ENCODE measurements at regions not wholly inside any gene's neighbourhood (a gene's known extent, or its start where the extent isn't known, plus 50 kb on each side); places are given as distances from the start of the nearest gene placed in this dataset.

- H3K27ac ChIP-seq = no peak overlapping the region
- intact Hi-C loops (cut with DNase I) = no loop called here
- peaks cover under 1% of the 10 kb centered on the region for H3K9me3 ChIP-seq
- DNase-seq (no peak), ATAC-seq (no peak)
- H3K27me3 ChIP-seq (ENCODE audit: insufficient read depth in 3 of 3, low read length in 2 of 3) = peaks cover 0 to 2% (median 0%) of the 10 kb centered on the region in 3 donors
- H3K4me3 ChIP-seq = no peak overlapping the region
- no peaks in the 10 kb centered on the region for H3K4me1 ChIP-seq
- H3K36me3 ChIP-seq (ENCODE audit: insufficient read depth in 1 of 2, low read depth in 1 of 2) = no peaks in the 10 kb centered on the region
- 62 to 80% (median 70%) methylated on average over 4 of the region's 4 CpGs for WGBS, 3 donors
- TF ChIP-seq, protein P1, sequence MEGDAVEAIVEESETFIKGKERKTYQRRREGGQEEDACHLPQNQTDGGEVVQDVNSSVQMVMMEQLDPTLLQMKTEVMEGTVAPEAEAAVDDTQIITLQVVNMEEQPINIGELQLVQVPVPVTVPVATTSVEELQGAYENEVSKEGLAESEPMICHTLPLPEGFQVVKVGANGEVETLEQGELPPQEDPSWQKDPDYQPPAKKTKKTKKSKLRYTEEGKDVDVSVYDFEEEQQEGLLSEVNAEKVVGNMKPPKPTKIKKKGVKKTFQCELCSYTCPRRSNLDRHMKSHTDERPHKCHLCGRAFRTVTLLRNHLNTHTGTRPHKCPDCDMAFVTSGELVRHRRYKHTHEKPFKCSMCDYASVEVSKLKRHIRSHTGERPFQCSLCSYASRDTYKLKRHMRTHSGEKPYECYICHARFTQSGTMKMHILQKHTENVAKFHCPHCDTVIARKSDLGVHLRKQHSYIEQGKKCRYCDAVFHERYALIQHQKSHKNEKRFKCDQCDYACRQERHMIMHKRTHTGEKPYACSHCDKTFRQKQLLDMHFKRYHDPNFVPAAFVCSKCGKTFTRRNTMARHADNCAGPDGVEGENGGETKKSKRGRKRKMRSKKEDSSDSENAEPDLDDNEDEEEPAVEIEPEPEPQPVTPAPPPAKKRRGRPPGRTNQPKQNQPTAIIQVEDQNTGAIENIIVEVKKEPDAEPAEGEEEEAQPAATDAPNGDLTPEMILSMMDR (IDR thresholded peaks at IDR 0.05) = no peak
Observed at GRCh38 chr4:77232653-77233052, 75.6 kb downstream of the CCNG2 start.

DNA sequence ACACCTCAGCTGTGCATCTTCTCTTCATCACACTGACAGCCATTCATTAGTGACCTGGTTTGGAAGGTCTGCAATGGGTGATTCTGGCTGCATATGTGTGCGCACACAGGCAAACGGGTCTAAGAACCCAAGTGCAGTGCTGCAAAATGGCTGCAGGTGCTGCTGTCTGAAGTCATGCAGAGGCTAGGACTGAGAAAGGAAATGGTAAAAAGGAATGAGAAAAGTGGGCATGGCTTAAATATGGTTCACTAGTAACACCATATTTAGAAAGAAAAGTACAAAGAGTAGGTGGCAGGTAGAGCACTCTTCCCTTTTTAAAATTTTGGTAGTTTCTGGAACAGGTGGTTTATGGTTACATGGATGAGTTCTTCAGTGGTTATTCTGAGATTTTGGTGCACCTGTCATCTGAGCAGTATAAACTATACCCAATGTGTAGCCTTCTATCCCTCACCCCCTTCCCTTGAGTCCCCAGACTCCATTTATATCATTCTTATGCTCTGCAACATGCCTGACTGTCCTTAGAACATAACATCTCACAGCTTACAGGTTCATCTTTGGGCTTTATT is 78.4 kb downstream of the CCNG2 start:
- intact Hi-C loops (cut with DNase I) = no loop called here
- DNase-seq (no peak), ATAC-seq (no peak)
- Histone ChIP-seq H3K27ac (no peak overlapping the region), H3K36me3 (ENCODE audit: insufficient read depth in 1 of 2, low read depth in 1 of 2) (no peaks in the 10 kb centered on the region), H3K9me3 (no peaks in the 10 kb centered on the region), H3K27me3 (ENCODE audit: insufficient read depth in 3 of 3, low read length in 2 of 3) (no peaks in the 10 kb centered on the region), H3K4me3 (no peak overlapping the region), H3K4me1 (no peaks in the 10 kb centered on the region)
- TF ChIP-seq, protein P1 (IDR thresholded peaks at IDR 0.05) = no peak
- WGBS, 3 donors = 65 to 87% (median 73%) methylated on average over 2 of the region's 2 CpGs

GRCh38 chr4:77236806-77237205 is 79.8 kb downstream of the CCNG2 start:
- TF ChIP-seq, protein P1 (IDR thresholded peaks at IDR 0.05) = no peak
- no peaks in the 10 kb centered on the region for H3K27me3 ChIP-seq (ENCODE audit: insufficient read depth in 3 of 3, low read length in 2 of 3)
- 72 to 85% (median 78%) methylated on average over 3 of the region's 3 CpGs for WGBS, 3 donors

GRCh38 chr4:77240469-77241066 is 83.6 kb downstream of the CCNG2 start:
- H3K27me3 ChIP-seq (ENCODE audit: insufficient read depth in 3 of 3, low read length in 2 of 3) = no peaks in the 10 kb centered on the region
- TF ChIP-seq, protein P1 (IDR thresholded peaks at IDR 0.05) = peak; percentile 60
- H3K36me3 ChIP-seq (ENCODE audit: insufficient read depth in 1 of 2, low read depth in 1 of 2) = no peaks in the 10 kb centered on the region
- ATAC-seq (peak; percentile 56 to 68 (median 58)), DNase-seq (peak; percentile 31 to 67)
- no peak overlapping the region for H3K27ac ChIP-seq
- no peak overlapping the region for H3K4me3 ChIP-seq
- 26 to 36% (median 35%) methylated on average over 10 of the region's 10 CpGs for WGBS, 3 donors
- intact Hi-C loops (cut with DNase I) = loop anchor here in 1 of 2 donors (2.0 to 5.0 kb wide), 2 partner anchors 118 to 192 kb away; no protein-coding TSS in a partner anchor
- no peaks in the 10 kb centered on the region for H3K9me3 ChIP-seq
- H3K4me1 ChIP-seq = no peaks in the 10 kb centered on the region

More at GRCh38 chr4:77236806-77237205, 79.8 kb downstream of the CCNG2 start:
- intact Hi-C loops (cut with DNase I) = no loop called here
- DNase-seq = no peak
- Histone ChIP-seq H3K27ac (no peak overlapping the region), H3K9me3 (no peaks in the 10 kb centered on the region), H3K4me3 (no peak overlapping the region), H3K4me1 (no peaks in the 10 kb centered on the region), H3K36me3 (ENCODE audit: insufficient read depth in 1 of 2, low read depth in 1 of 2) (no peaks in the 10 kb centered on the region)
- no peak for ATAC-seq

Data from psoas muscle (tissue), 7 donors.